T-helper 2 cell (primary cell): ENCODE measurements at regions not wholly inside any gene's neighbourhood (a gene's known extent, or its start where the extent isn't known, plus 50 kb on each side); places are given as distances from the start of the nearest gene placed in this dataset.

Experiments used
- DNase-seq, 5 experiments: peaks; one replicate each; pipeline versions ENCODE4 v3.0.0 to v3.0.0-alpha.2; 2012 to 2022

GRCh38 chr16:72311426-72311825 is 139.5 kb upstream of the PMFBP1 start:
- DNase-seq = no peak

- no peak for DNase-seq
Observed at GRCh38 chr16:72309001-72309400, 137.0 kb upstream of the PMFBP1 start.

DNA sequence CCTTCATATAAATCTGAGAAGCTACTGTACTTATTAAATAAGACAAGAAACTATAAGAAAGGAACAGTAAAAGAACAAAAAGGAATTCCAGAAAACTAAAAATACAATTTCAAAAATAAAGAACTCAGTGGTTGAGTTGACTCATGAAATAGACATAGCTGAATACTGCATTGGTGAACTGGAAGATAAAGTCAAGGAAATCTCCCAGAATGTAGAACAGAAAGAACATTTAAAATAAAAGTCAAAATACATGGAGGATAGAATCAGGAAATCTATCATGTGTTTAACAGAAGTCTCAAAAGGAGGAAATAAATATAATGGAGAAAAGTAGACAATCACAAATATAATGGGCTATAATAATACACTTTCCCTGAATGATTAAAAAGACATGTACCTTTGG is 136.4 kb upstream of the PMFBP1 start:
- DNase-seq = no peak

GRCh38 chr16:72302332-72302731 is 130.4 kb upstream of the PMFBP1 start:
- DNase-seq = no peak

DNA sequence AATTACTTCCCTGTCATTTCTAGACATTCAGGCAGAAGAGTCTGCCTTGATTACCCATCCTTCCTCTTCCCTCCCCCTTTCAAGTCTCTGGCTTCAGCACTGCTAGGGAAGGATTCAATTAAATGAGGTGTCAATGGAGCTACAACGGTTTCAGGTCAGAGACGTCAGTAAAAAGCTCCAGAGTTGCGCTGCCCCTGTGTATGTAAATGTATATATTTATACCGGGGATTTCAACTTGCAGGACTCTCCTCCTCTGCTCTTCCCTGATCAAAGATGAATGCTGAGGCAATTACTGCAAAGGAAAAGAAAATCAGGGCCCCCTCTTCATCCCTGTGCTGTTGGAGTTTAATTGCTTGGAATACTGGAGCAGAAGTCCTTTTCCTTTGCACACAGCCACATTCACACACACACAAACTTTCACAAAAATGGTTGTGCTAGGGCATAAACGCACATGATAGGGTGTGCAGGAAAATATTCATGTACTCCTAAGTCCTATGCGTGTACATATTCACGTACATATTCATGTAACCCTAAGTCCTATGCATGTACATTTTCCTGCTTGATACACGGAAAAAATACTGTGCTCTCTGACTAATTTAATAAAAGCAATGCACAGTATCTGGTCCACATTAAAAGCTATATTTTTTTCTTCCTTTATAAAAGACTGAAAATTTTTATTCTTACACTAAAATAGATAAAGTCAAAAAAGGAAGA is 129.7 kb upstream of the PMFBP1 start:
- no peak for DNase-seq

DNA sequence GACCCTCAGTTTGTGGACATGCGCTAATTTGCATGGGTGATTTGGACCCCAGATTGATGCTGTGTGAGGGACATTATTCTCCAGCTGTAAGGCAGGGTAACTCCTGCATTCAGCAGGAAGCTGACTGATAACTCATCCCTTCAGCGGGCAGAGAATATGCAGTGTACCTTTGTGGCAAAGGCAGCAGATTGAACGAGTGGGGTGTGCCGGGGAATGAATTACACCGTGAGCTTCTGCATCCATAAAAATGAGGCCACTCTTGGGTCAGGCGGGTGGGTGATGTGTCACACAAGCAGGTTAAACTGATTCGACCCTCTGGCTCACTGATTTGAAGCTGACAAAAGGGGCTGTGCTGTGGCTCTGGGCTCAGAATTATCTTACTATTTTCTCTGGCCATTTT is 128.9 kb upstream of the PMFBP1 start:
- no peak for DNase-seq

GRCh38 chr16:72299684-72300243 is 127.8 kb upstream of the PMFBP1 start:
- no peak for DNase-seq

- DNase-seq = no peak
Observed at GRCh38 chr16:72298961-72299360, 127.0 kb upstream of the PMFBP1 start.

- no peak for DNase-seq
Observed at GRCh38 chr16:72295914-72296313, 124.0 kb upstream of the PMFBP1 start.

GRCh38 chr16:72291531-72291981 is 119.6 kb upstream of the PMFBP1 start:
- DNase-seq = no peak

DNA sequence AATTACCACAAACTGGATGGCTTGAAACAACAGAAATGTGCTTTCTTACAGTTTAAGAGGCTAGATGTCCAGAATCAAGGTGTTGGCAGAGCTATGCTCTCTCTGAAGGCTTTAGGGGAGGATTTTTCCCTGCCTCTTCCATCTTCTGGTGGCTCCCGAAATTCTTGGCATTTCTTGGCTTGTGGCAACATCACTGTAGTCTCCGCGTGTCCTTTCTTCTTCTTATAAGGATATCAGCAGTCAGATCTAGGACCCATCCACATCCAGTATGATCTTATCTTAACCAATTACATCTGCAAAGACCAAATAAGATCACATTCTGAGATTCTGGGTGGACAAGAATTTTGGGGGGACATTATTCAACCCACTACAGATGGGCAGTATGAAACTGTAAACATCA is 119.2 kb upstream of the PMFBP1 start:
- DNase-seq = no peak

- DNase-seq = no peak
Observed at GRCh38 chr16:72287649-72288048, 115.7 kb upstream of the PMFBP1 start.

DNA sequence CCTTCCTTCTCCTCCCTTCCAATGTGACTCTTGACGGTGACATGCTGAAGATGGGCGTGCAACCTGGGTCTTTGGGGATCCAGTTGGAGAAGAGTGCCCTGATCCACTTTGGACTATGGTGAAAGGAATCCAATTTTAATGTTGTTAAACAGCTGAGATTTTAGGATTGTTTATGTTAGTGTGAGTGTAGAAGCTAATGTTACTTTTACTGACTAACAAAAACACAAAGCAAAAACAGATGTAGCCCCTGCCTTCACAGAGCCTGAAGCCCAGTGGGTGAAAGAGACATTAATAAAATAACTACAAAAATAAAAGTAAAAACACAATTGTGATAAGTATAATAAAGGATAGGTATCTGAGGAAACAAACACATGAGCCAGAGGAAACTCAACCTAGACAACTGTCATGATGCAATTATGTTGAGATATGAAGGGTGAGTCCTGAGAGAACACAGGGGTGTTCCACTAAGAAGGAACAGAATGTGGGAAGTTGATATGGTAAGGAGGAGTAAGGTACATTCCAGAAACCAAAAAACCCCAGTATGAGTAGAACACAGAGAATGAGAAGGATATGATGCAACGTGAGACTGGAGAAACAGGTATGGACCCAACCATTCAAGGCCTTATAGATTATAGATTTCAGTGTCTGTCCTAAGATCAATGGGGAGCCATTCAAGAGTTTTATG is 115.1 kb upstream of the PMFBP1 start:
- DNase-seq = no peak

DNA sequence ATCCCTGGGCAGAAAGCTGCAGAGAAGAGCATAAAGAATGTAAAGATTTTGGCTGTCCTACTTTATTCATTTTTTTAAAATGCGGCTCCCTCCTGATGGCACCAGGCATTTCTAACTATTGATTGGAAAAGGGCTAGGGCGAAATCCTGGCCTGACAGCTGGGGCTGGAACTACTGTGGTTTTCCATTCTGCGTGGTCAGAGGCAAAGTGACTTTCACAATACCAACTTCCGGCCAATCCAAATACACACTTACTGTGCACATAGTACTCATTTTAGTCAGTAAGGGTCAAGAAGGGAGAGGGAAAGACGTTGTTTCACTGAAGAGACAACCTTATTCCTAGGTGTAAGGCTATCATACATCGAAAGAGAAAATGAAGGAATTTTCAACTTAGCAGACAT is 113.8 kb upstream of the PMFBP1 start:
- DNase-seq = no peak

DNA sequence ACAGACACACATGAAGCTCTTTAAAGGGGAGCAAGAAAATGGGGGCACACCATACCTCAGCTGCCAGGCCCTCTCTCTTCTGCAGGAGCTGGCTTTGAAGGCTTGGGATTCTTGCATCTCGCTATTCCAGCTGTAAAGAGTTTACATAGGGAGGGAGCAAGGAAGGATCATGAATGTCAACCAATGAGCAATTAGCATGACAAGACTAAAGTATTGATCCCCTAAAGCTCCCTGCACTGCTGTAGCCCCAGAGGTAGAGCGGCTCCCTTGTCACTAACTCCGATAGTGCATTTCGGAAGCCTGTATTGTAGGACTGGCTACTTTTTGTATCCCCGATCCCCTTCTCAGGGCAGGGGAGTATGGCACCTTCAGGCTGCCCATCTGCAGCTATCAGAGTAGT is 113.4 kb upstream of the PMFBP1 start:
- no peak for DNase-seq

- no peak for DNase-seq
Observed at GRCh38 chr16:72284042-72284789, 112.3 kb upstream of the PMFBP1 start.

- no peak for DNase-seq
Observed at GRCh38 chr16:72282362-72282761, 110.4 kb upstream of the PMFBP1 start.

DNA sequence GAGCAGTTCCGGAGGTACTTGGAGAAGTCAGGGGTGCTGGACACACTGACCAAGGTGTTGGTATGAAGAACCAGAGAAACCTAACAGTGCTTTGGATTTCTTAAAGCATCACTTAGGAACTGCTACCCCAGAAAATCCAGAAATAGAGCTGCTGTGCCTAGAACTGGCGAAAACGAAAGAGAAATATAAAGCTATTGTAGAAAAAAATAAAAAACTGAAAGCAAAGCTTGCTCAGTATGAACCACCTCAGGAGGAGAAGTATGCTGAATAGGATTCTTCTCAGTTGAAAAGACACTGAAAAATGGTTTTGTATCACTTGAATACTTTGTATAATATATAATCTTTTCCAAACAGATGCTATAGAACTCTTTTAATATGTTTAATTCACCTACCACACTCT is 106.3 kb upstream of the PMFBP1 start:
- DNase-seq = no peak

GRCh38 chr16:72277749-72278148 is 105.8 kb upstream of the PMFBP1 start:
- no peak for DNase-seq

DNA sequence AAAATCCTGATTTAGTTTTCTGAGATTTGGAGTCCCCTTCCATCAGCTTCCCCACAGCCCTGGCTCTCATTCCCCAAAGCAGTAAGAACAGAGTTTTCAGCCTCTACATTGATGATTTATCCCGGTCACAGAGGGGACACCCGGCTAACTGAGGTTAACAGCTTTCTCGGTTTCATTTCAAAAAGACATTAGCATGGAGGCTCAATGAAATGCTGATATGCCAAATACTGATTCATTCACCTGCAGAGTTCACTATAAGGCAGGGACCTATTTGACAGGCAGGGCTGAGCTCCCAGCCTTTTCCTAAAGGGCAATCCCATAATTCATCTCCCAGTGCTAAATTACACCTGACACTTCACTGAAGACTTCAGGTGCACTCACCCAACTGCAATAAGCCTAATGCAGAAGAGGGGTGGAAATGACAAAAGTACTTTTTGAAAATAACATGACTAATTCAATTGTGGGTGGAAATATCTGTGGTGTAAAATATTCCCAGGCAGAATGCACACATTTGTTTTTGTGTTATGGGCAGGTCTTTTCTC is 99.8 kb upstream of the PMFBP1 start:
- DNase-seq = no peak

GRCh38 chr16:72270531-72270930 is 98.6 kb upstream of the PMFBP1 start:
- no peak for DNase-seq

DNA sequence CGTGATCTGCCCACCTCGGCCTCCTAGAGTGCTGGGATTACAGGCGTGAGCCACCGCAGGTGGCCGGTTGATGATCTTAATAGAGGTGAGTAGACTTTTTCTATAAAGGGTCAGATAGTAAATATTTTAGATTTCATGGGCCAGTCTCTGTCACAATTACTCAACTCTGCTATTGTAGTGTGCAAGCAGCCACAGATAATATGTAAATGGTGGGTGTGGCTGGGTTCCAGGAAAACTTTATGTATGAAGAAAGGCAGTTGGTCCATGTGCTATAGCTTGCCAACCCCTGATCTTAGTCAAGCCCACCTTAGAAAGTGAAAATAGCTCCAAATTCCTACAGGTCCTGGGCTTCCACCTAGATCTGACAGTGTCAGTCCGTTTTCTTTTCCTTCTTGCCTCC is 94.9 kb upstream of the PMFBP1 start:
- DNase-seq = no peak

DNA sequence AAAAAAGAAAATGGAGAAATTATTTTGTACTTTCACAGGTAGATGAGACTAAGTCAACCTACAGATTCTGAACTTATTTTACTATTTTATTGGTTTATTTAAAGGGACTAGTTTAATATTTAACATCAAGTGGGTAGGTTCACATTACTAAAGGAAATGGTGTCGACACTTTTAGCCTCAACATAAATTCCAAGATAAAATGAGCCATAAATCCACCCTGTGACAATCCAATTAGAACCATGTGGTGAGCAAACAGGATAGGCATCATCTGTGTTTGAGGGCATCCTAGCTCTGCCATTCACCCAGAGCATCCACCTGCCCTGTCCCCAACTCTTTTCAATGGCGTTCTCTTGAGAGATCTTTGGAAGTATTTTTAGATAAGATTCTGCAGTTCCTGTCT is 92.8 kb upstream of the PMFBP1 start:
- no peak for DNase-seq
